CD4-positive, alpha-beta T cell (primary cell): ENCODE measurements at regions not wholly inside any gene's neighbourhood (a gene's known extent, or its start where the extent isn't known, plus 50 kb on each side); places are given as distances from the start of the nearest gene placed in this dataset.

Experiments
- ATAC-seq: fragments of 200-7000 bp; cut with Tn5 transposase; one replicate; pipeline ENCODE4 v1.10.0; 2022; ENCODE audit warnings: mild to moderate bottlenecking; ENCODE audit not compliant: poor library complexity
- CTCF ChIA-PET: fragments of 350-600 bp; sonication (Branson Sonifier 250); formaldehyde crosslinking; loops from one replicate; lab custom pipeline; 2021; ENCODE audit warnings: antibody characterized with exemption, inconsistent platforms; lab: Charles Lee
- POLR2A ChIA-PET: fragments of 350-600 bp; sonication (Branson Sonifier 250); formaldehyde crosslinking; loops from one replicate; lab custom pipeline; 2021; ENCODE audit warnings: antibody characterized with exemption, inconsistent platforms; lab: Charles Lee
- DNase-seq, 14 experiments: peaks; one replicate each; pipeline ENCODE4 v3.0.0-alpha.2; 2013 to 2020; ENCODE audit warnings: mixed read lengths in 2 of 14
- H3K27ac ChIP-seq, 2 donors: one replicate each; pipeline versions ENCODE4 v1.5.1 to v1.7.0; 2013; ENCODE audit warnings: low read length in 2 of 2, low read depth in 1 of 2, mild to moderate bottlenecking in 1 of 2
- H3K27me3 ChIP-seq, 2 experiments: 1 replicate in 1 of 2; 2 replicates in 1 of 2; pipeline versions ENCODE4 v1.6.1 to v1.7.0; 2013; ENCODE audit warnings: low read length in 2 of 2, control low read depth in 1 of 2, mild to moderate bottlenecking in 1 of 2, moderate library complexity in 1 of 2; ENCODE audit not compliant: insufficient read depth in 2 of 2, control insufficient read depth in 1 of 2
- H3K36me3 ChIP-seq: one replicate; pipeline ENCODE4 v1.6.1; 2013; ENCODE audit warnings: low read length, control low read depth; ENCODE audit not compliant: insufficient read depth
- H3K4me1 ChIP-seq: one replicate; pipeline ENCODE4 v1.6.1; 2013; ENCODE audit warnings: low read length, control low read depth; ENCODE audit not compliant: insufficient read depth
- H3K4me3 ChIP-seq: one replicate; pipeline ENCODE4 v1.5.1; 2013; ENCODE audit warnings: mild to moderate bottlenecking, low read length, moderate library complexity
- H3K9me3 ChIP-seq, 2 experiments: 1 replicate in 1 of 2; 2 replicates in 1 of 2; pipeline versions ENCODE4 v1.6.1 to v1.7.0; 2013; ENCODE audit warnings: low read length in 2 of 2, mild to moderate bottlenecking in 2 of 2, control low read depth in 1 of 2, moderate library complexity in 1 of 2; ENCODE audit not compliant: control insufficient read depth in 1 of 2, insufficient read depth in 1 of 2
- H3K27ac Mint-ChIP-seq: one replicate; pipeline ENCODE4 v1.8.0; 2020; ENCODE audit warnings: mixed read lengths
- H3K27me3 Mint-ChIP-seq: one replicate; pipeline ENCODE4 v1.8.0; 2021; ENCODE audit warnings: mixed read lengths
- H3K36me3 Mint-ChIP-seq: one replicate; pipeline ENCODE4 v1.8.0; 2021; ENCODE audit warnings: low read depth, mixed read lengths
- H3K4me1 Mint-ChIP-seq: one replicate; pipeline ENCODE4 v1.8.0; 2021; ENCODE audit warnings: low read depth, mixed read lengths
- H3K4me3 Mint-ChIP-seq: one replicate; pipeline ENCODE4 v1.8.0; 2020; ENCODE audit warnings: mild to moderate bottlenecking, mixed read lengths
- H3K9me3 Mint-ChIP-seq: one replicate; pipeline ENCODE4 v1.8.0; 2020; ENCODE audit warnings: mixed read lengths
- CTCF ChIP-seq: fragments of 200-600 bp; IDR thresholded peaks from one replicate; pipeline ENCODE4 v1.8.0; 2022; ENCODE audit warnings: antibody characterized with exemption, mild to moderate bottlenecking
- intact Hi-C, 2 experiments: fragments of 100-400 bp; cut with DNase I in 1 of 2; cut with micrococcal nuclease in 1 of 2; formaldehyde crosslinking; loops; one replicate each; pipeline versions ENCODE4 v1.15.1 to v1.9.0; 2023 to 2025; cut with DNase I, micrococcal nuclease

GRCh38 chr21:35204125-35204524, 155.0 kb upstream of the RUNX1 start:
- Histone ChIP-seq H3K27me3 (peaks cover 0 to 3% of the 10 kb centered on the region in 2 experiments), H3K36me3 (no peaks in the 10 kb centered on the region), H3K4me1 (peaks cover 16% of the 10 kb centered on the region), H3K27ac (no peak overlapping the region), H3K4me3 (no peak overlapping the region), H3K9me3 (no peaks in the 10 kb centered on the region)
- CTCF ChIA-PET: no interaction called here
- ATAC-seq (no peak), DNase-seq (no peak)
- H3K36me3 Mint-ChIP-seq: no peaks in the 10 kb centered on the region
- H3K4me1 Mint-ChIP-seq: peaks cover 19% of the 10 kb centered on the region
- no peaks in the 10 kb centered on the region for H3K27me3 Mint-ChIP-seq
- intact Hi-C loops: no loop called here
- peak overlapping the region; percentile 84 for H3K4me3 Mint-ChIP-seq
- H3K9me3 Mint-ChIP-seq: no peaks in the 10 kb centered on the region
- H3K27ac Mint-ChIP-seq: no peak overlapping the region
- POLR2A ChIA-PET: interaction anchor here (0.7 kb wide), 1 partner anchor 314 kb away, joined by 3 read pairs; no protein-coding TSS in a partner anchor
- no peak for TF ChIP-seq CTCF

DNA sequence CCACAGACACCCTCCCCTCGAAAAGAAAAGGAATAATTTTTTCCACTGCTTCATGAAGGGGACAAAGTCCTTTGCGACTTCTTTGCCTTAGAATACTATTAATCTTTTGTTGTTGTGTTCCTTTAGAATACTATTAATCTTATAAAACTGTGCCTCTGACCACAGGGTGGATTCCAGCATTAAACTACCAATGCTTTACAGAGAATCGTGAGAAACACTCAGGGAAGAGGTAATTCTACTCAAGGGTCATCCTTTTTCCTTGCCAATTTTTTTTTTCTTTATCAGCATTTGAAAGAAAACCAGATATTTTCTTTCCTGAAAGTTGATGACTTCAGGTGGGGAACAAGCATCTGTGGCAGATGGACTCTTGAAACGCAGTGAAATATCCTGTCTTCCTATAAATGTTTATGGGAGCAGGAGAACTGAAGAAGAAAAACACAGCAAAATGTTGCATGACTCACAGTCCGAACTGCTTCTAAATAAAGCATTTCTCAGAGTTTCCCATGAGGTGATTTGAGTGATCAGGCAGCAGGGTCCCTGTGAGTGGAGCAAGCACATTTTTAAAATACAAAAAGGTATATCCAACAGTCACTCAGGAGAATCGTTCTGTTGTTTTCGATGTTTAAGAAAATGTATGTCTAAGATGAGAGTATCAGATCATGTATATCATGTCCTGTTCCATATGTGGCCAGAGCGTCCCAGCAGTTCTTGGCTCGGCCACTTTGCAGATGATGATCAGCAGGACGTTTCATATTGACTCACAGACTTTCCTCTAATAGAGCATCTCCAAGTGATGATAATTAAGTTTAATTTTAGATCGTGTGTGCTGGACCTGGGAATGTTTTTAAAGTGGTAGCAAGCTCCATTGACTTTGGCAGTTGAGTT, 154.2 kb upstream of the RUNX1 start:
- ChIA-PET POLR2A (no interaction called here), CTCF (interaction anchor here (1.0 kb wide), 1 partner anchor 257 kb away, joined by 3 read pairs; no protein-coding TSS in a partner anchor)
- no peaks in the 10 kb centered on the region for H3K9me3 Mint-ChIP-seq
- Histone ChIP-seq H3K9me3 (no peaks in the 10 kb centered on the region), H3K27me3 (peaks cover 0 to 3% of the 10 kb centered on the region in 2 experiments), H3K4me1 (peaks cover 16% of the 10 kb centered on the region), H3K4me3 (no peak overlapping the region), H3K27ac (no peak overlapping the region), H3K36me3 (no peaks in the 10 kb centered on the region)
- DNase-seq: no peak
- H3K27ac Mint-ChIP-seq: no peak overlapping the region
- H3K27me3 Mint-ChIP-seq: no peaks in the 10 kb centered on the region
- intact Hi-C loops: no loop called here
- H3K36me3 Mint-ChIP-seq: no peaks in the 10 kb centered on the region
- peaks cover 19% of the 10 kb centered on the region for H3K4me1 Mint-ChIP-seq
- H3K4me3 Mint-ChIP-seq: no peak overlapping the region
- no peak for ATAC-seq
- TF ChIP-seq CTCF: no peak

GRCh38 chr21:35202431-35202830, 153.3 kb upstream of the RUNX1 start:
- Mint-ChIP-seq H3K27ac (no peak overlapping the region), H3K4me3 (no peak overlapping the region), H3K27me3 (no peaks in the 10 kb centered on the region), H3K36me3 (no peaks in the 10 kb centered on the region), H3K4me1 (peaks cover 19% of the 10 kb centered on the region), H3K9me3 (no peaks in the 10 kb centered on the region)
- H3K36me3 ChIP-seq: no peaks in the 10 kb centered on the region
- H3K4me3 ChIP-seq: no peak overlapping the region
- peaks cover 0 to 3% of the 10 kb centered on the region in 2 experiments for H3K27me3 ChIP-seq
- H3K27ac ChIP-seq: no peak overlapping the region
- no peak for DNase-seq
- intact Hi-C loops: no loop called here
- no peak for ATAC-seq
- POLR2A ChIA-PET: interaction anchor here (0.7 to 1.5 kb wide), 2 partner anchors 13 to 195 kb away, joined by 3 read pairs; no protein-coding TSS in a partner anchor
- CTCF ChIA-PET: interaction anchor here (1.0 kb wide), 1 partner anchor 256 kb away, joined by 3 read pairs; no protein-coding TSS in a partner anchor
- H3K9me3 ChIP-seq: no peaks in the 10 kb centered on the region
- peaks cover 16% of the 10 kb centered on the region for H3K4me1 ChIP-seq
- TF ChIP-seq CTCF: no peak
